GM23338 (cell line): ENCODE measurements at regions not wholly inside any gene's neighbourhood (a gene's known extent, or its start where the extent isn't known, plus 50 kb on each side); places are given as distances from the start of the nearest gene placed in this dataset.

ENCODE experiments used
- ATAC-seq: fragments of 200-7000 bp; cut with Tn5 transposase; 3 replicates; pipeline ENCODE4 v1.9.1; 2020
- DNase-seq: peaks from one replicate; pipeline ENCODE4 v3.0.0-alpha.2; 2015; ENCODE audit warnings: low spot score
- H2AFZ ChIP-seq: fragments of 200-600 bp; sonication (generic); 2 replicates; pipeline ENCODE4 v1.8.0; 2016; ENCODE audit warnings: antibody characterized with exemption, mild to moderate bottlenecking, moderate library complexity
- H3F3A ChIP-seq: fragments of 200-600 bp; sonication (generic); replicated peaks from 2 replicates; pipeline ENCODE4 v1.8.0; 2017; ENCODE audit warnings: antibody characterized with exemption, mixed run types, low read depth
- H3K27ac ChIP-seq: fragments of 200-600 bp; sonication (generic); 2 replicates; pipeline ENCODE4 v1.6.1; 2016; ENCODE audit warnings: low read depth
- H3K27me3 ChIP-seq: fragments of 200-600 bp; sonication (generic); 2 replicates; pipeline ENCODE4 v1.8.0; 2016; ENCODE audit warnings: mild to moderate bottlenecking, mixed run types, moderate library complexity; ENCODE audit not compliant: insufficient read depth
- H3K36me3 ChIP-seq: fragments of 200-600 bp; sonication (generic); 2 replicates; pipeline ENCODE4 v1.8.0; 2016; ENCODE audit warnings: mild to moderate bottlenecking; ENCODE audit not compliant: insufficient read depth
- H3K4me1 ChIP-seq: fragments of 200-600 bp; sonication (generic); 2 replicates; pipeline ENCODE4 v1.8.0; 2016; ENCODE audit warnings: mild to moderate bottlenecking, moderate library complexity; ENCODE audit not compliant: insufficient read depth
- H3K4me2 ChIP-seq: fragments of 200-600 bp; sonication (generic); 2 replicates; pipeline ENCODE4 v1.7.1; 2017; ENCODE audit warnings: mixed run types
- H3K4me3 ChIP-seq: fragments of 200-600 bp; sonication (generic); 2 replicates; pipeline ENCODE4 v1.6.1; 2016; ENCODE audit warnings: mixed run types
- H3K79me2 ChIP-seq: fragments of 200-600 bp; sonication (generic); replicated peaks from 2 replicates; pipeline ENCODE4 v1.8.0; 2017; ENCODE audit warnings: mild to moderate bottlenecking; ENCODE audit not compliant: insufficient read depth
- H3K9me2 ChIP-seq: fragments of 200-600 bp; sonication (generic); 2 replicates; pipeline ENCODE4 v1.8.0; 2017; ENCODE audit not compliant: insufficient read depth
- H4K20me1 ChIP-seq: fragments of 200-600 bp; sonication (generic); replicated peaks from 2 replicates; pipeline ENCODE4 v1.8.0; 2017; ENCODE audit warnings: mild to moderate bottlenecking; ENCODE audit not compliant: insufficient read depth
- H3K27ac Mint-ChIP-seq: 2 replicates; pipeline ENCODE4 v1.8.0; 2020; ENCODE audit warnings: inconsistent platforms, mild to moderate bottlenecking, moderate library complexity, mixed read lengths
- H3K27me3 Mint-ChIP-seq: 3 replicates; pipeline ENCODE4 v1.8.0; 2022; ENCODE audit warnings: low read depth, mild to moderate bottlenecking, moderate library complexity, mixed read lengths, inconsistent platforms; ENCODE audit not compliant: insufficient read depth, poor library complexity
- H3K36me3 Mint-ChIP-seq: 3 replicates; pipeline ENCODE4 v1.8.0; 2021; ENCODE audit warnings: low read depth, mild to moderate bottlenecking, inconsistent platforms, moderate library complexity, mixed read lengths
- H3K4me1 Mint-ChIP-seq: 3 replicates; pipeline ENCODE4 v1.8.0; 2020; ENCODE audit warnings: mild to moderate bottlenecking, inconsistent platforms, mixed read lengths
- H3K4me3 Mint-ChIP-seq: 3 replicates; pipeline ENCODE4 v1.8.0; 2021; ENCODE audit warnings: moderate library complexity, mild to moderate bottlenecking, inconsistent platforms, mixed read lengths
- H3K9me3 Mint-ChIP-seq: 3 replicates; pipeline ENCODE4 v1.8.0; 2020; ENCODE audit warnings: moderate library complexity, mild to moderate bottlenecking, inconsistent platforms, mixed read lengths
- CREB1 ChIP-seq: fragments of 250-450 bp; sonication (Bioruptor Pico); IDR thresholded peaks from 2 replicates; pipeline ENCODE4 v1.5.0; 2020; ENCODE audit warnings: low read depth, mild to moderate bottlenecking, moderate library complexity
- EZH2 ChIP-seq: fragments of 200-600 bp; sonication (generic); IDR thresholded peaks from one replicate; pipeline ENCODE4 v1.8.0; 2017; ENCODE audit warnings: antibody characterized with exemption, mild to moderate bottlenecking, low read depth; ENCODE audit not compliant: unreplicated experiment
- EZH2phosphoT487 ChIP-seq: fragments of 200-600 bp; sonication (generic); IDR thresholded peaks from one replicate; pipeline ENCODE4 v1.8.1; 2018; ENCODE audit warnings: antibody characterized with exemption; ENCODE audit not compliant: unreplicated experiment
- JUNB ChIP-seq: IDR thresholded peaks from one replicate; pipeline ENCODE4 v1.6.1; 2016; ENCODE audit warnings: antibody characterized with exemption; ENCODE audit not compliant: unreplicated experiment
- NANOG ChIP-seq: IDR thresholded peaks from 2 replicates; pipeline ENCODE4 v1.6.1; 2016; ENCODE audit warnings: antibody characterized with exemption, borderline replicate concordance
- POLR2AphosphoS5 ChIP-seq: IDR thresholded peaks from 2 replicates; pipeline ENCODE4 v1.6.1; 2016; ENCODE audit warnings: antibody characterized with exemption, low read depth
- STAT1 ChIP-seq: IDR thresholded peaks from one replicate; pipeline ENCODE4 v1.6.1; 2016; ENCODE audit warnings: antibody characterized with exemption; ENCODE audit not compliant: unreplicated experiment
- ZNF331 ChIP-seq: fragments of 250-450 bp; sonication (Bioruptor Pico); IDR thresholded peaks from 2 replicates; pipeline ENCODE4 v1.5.0; 2020; ENCODE audit warnings: low read depth, mild to moderate bottlenecking, moderate library complexity
- TF ChIP-seq, protein P1 (sequence below): fragments of 250-450 bp; sonication (Bioruptor Pico); IDR thresholded peaks from 2 replicates; pipeline ENCODE4 v1.5.0; 2020; ENCODE audit warnings: mild to moderate bottlenecking, moderate library complexity
- TF ChIP-seq, protein P2 (sequence below): IDR thresholded peaks from one replicate; pipeline ENCODE4 v1.6.1; 2018; ENCODE audit warnings: antibody characterized with exemption; ENCODE audit not compliant: unreplicated experiment
- TF ChIP-seq, protein P3 (sequence below), 2 experiments: fragments of 200-600 bp in 1 of 2; sonication (generic) in 1 of 2; conservative IDR thresholded peaks; 2 replicates each; pipeline versions ENCODE4 v1.5.1 to v1.6.1; 2016 to 2017; ENCODE audit warnings: antibody characterized with exemption in 2 of 2, low read depth in 2 of 2, mild to moderate bottlenecking in 2 of 2, moderate library complexity in 1 of 2

DNA sequence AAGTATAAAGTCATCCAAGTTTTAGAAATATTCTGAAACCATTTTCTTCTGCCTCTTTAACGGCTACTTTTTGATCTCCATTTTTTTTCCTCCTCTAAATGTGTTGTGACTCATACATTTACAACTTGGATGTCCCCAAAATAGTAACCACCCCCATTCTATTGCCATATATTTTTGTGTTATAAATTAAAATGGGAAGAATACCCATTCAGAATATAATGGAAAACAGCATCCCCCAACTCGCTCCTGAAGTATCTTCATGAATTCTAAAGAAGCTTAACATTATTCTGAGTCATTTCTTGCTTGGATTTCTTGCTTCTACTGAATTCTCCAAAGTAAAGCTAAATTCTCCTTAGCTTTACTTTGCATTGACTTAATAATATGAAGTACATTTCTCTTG is 92.0 kb upstream of the PTPN13 start:
- Mint-ChIP-seq H3K27ac (no peak overlapping the region), H3K9me3 (no peaks in the 10 kb centered on the region)

More for the DNA sequence above, 92.0 kb upstream of the PTPN13 start:
- Histone ChIP-seq H3K4me3 (no peak overlapping the region), H4K20me1 (no peaks in the 10 kb centered on the region), H3K27ac (no peak overlapping the region), H3K36me3 (no peaks in the 10 kb centered on the region), H3K79me2 (no peaks in the 10 kb centered on the region), H3F3A (no peaks in the 10 kb centered on the region), H3K9me2 (no peaks in the 10 kb centered on the region), H2AFZ (no peak overlapping the region), H3K27me3 (no peaks in the 10 kb centered on the region), H3K4me2 (no peak overlapping the region), H3K4me1 (peaks cover 8% of the 10 kb centered on the region; the same call in 1 of the 2 replicates)
- Mint-ChIP-seq H3K4me3 (no peak overlapping the region), H3K27me3 (peaks cover 2% of the 10 kb centered on the region), H3K4me1 (peaks cover 17% of the 10 kb centered on the region), H3K36me3 (no peaks in the 10 kb centered on the region)
- TF ChIP-seq CREB1 (CRISPR knock-in tag) (no peak), EZH2phosphoT487 (no peak), STAT1 (no peak), EZH2 (no peak), POLR2AphosphoS5 (no peak), JUNB (no peak), NANOG (no peak), ZNF331 (CRISPR knock-in tag) (no peak)
- TF ChIP-seq, protein P1, sequence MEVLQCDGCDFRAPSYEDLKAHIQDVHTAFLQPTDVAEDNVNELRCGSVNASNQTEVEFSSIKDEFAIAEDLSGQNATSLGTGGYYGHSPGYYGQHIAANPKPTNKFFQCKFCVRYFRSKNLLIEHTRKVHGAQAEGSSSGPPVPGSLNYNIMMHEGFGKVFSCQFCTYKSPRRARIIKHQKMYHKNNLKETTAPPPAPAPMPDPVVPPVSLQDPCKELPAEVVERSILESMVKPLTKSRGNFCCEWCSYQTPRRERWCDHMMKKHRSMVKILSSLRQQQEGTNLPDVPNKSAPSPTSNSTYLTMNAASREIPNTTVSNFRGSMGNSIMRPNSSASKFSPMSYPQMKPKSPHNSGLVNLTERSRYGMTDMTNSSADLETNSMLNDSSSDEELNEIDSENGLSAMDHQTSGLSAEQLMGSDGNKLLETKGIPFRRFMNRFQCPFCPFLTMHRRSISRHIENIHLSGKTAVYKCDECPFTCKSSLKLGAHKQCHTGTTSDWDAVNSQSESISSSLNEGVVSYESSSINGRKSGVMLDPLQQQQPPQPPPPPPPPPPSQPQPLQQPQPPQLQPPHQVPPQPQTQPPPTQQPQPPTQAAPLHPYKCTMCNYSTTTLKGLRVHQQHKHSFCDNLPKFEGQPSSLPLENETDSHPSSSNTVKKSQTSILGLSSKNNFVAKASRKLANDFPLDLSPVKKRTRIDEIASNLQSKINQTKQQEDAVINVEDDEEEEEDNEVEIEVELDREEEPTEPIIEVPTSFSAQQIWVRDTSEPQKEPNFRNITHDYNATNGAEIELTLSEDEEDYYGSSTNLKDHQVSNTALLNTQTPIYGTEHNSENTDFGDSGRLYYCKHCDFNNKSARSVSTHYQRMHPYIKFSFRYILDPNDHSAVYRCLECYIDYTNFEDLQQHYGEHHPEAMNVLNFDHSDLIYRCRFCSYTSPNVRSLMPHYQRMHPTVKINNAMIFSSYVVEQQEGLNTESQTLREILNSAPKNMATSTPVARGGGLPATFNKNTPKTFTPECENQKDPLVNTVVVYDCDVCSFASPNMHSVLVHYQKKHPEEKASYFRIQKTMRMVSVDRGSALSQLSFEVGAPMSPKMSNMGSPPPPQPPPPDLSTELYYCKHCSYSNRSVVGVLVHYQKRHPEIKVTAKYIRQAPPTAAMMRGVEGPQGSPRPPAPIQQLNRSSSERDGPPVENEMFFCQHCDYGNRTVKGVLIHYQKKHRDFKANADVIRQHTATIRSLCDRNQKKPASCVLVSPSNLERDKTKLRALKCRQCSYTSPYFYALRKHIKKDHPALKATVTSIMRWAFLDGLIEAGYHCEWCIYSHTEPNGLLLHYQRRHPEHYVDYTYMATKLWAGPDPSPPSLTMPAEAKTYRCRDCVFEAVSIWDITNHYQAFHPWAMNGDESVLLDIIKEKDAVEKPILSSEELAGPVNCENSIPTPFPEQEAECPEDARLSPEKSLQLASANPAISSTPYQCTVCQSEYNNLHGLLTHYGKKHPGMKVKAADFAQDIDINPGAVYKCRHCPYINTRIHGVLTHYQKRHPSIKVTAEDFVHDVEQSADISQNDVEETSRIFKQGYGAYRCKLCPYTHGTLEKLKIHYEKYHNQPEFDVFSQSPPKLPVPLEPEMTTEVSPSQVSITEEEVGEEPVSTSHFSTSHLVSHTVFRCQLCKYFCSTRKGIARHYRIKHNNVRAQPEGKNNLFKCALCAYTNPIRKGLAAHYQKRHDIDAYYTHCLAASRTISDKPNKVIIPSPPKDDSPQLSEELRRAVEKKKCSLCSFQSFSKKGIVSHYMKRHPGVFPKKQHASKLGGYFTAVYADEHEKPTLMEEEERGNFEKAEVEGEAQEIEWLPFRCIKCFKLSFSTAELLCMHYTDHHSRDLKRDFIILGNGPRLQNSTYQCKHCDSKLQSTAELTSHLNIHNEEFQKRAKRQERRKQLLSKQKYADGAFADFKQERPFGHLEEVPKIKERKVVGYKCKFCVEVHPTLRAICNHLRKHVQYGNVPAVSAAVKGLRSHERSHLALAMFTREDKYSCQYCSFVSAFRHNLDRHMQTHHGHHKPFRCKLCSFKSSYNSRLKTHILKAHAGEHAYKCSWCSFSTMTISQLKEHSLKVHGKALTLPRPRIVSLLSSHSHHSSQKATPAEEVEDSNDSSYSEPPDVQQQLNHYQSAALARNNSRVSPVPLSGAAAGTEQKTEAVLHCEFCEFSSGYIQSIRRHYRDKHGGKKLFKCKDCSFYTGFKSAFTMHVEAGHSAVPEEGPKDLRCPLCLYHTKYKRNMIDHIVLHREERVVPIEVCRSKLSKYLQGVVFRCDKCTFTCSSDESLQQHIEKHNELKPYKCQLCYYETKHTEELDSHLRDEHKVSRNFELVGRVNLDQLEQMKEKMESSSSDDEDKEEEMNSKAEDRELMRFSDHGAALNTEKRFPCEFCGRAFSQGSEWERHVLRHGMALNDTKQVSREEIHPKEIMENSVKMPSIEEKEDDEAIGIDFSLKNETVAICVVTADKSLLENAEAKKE (CRISPR knock-in tag): no peak
- TF ChIP-seq, protein P2, sequence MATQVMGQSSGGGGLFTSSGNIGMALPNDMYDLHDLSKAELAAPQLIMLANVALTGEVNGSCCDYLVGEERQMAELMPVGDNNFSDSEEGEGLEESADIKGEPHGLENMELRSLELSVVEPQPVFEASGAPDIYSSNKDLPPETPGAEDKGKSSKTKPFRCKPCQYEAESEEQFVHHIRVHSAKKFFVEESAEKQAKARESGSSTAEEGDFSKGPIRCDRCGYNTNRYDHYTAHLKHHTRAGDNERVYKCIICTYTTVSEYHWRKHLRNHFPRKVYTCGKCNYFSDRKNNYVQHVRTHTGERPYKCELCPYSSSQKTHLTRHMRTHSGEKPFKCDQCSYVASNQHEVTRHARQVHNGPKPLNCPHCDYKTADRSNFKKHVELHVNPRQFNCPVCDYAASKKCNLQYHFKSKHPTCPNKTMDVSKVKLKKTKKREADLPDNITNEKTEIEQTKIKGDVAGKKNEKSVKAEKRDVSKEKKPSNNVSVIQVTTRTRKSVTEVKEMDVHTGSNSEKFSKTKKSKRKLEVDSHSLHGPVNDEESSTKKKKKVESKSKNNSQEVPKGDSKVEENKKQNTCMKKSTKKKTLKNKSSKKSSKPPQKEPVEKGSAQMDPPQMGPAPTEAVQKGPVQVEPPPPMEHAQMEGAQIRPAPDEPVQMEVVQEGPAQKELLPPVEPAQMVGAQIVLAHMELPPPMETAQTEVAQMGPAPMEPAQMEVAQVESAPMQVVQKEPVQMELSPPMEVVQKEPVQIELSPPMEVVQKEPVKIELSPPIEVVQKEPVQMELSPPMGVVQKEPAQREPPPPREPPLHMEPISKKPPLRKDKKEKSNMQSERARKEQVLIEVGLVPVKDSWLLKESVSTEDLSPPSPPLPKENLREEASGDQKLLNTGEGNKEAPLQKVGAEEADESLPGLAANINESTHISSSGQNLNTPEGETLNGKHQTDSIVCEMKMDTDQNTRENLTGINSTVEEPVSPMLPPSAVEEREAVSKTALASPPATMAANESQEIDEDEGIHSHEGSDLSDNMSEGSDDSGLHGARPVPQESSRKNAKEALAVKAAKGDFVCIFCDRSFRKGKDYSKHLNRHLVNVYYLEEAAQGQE: no peak
- TF ChIP-seq, protein P3, sequence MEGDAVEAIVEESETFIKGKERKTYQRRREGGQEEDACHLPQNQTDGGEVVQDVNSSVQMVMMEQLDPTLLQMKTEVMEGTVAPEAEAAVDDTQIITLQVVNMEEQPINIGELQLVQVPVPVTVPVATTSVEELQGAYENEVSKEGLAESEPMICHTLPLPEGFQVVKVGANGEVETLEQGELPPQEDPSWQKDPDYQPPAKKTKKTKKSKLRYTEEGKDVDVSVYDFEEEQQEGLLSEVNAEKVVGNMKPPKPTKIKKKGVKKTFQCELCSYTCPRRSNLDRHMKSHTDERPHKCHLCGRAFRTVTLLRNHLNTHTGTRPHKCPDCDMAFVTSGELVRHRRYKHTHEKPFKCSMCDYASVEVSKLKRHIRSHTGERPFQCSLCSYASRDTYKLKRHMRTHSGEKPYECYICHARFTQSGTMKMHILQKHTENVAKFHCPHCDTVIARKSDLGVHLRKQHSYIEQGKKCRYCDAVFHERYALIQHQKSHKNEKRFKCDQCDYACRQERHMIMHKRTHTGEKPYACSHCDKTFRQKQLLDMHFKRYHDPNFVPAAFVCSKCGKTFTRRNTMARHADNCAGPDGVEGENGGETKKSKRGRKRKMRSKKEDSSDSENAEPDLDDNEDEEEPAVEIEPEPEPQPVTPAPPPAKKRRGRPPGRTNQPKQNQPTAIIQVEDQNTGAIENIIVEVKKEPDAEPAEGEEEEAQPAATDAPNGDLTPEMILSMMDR (conservative IDR thresholded peaks at IDR 0.05; ENCODE audit: low read depth in 2 of 2): no peak
- no peak for DNase-seq
- no peak for ATAC-seq
